Erythroblast (primary cell): ENCODE measurements at regions not wholly inside any gene's neighbourhood (a gene's known extent, or its start where the extent isn't known, plus 50 kb on each side); places are given as distances from the start of the nearest gene placed in this dataset.

Experiments
- GATA1 ChIP-seq: IDR thresholded peaks from 2 replicates; pipeline ENCODE4 v1.6.1; 2011; ENCODE audit warnings: low read depth, mild to moderate bottlenecking, control low read depth, low read length, moderate library complexity
- POLR2A ChIP-seq: IDR thresholded peaks from 2 replicates; pipeline ENCODE4 v1.6.1; 2011; ENCODE audit warnings: mild to moderate bottlenecking, low read length

DNA sequence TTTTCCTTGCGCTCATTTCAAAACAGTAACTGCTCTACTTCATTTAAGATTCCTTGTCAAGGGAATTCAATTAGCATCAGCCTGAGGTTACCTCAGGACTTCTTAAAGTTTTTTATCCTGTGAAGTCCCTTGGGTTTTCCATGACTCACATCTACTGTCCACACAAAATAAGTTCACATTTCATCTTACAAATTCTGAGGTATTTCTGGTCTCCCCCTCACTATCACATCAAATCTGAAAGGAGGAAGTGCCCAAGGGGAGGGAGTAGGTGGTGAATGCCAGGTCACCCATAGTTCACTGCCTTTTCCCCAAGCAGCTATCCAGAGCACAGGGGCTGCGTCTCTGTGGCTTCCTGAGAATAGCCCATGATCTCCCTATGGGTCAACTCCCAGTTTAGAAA, 227.1 kb upstream of the NREP start:
- TF ChIP-seq POLR2A (no peak), GATA1 (no peak)
